ENCODE measurements at regions not wholly inside any gene's neighbourhood (a gene's known extent, or its start where the extent isn't known, plus 50 kb on each side); places are given as distances from the start of the nearest gene placed in this dataset.

DNA sequence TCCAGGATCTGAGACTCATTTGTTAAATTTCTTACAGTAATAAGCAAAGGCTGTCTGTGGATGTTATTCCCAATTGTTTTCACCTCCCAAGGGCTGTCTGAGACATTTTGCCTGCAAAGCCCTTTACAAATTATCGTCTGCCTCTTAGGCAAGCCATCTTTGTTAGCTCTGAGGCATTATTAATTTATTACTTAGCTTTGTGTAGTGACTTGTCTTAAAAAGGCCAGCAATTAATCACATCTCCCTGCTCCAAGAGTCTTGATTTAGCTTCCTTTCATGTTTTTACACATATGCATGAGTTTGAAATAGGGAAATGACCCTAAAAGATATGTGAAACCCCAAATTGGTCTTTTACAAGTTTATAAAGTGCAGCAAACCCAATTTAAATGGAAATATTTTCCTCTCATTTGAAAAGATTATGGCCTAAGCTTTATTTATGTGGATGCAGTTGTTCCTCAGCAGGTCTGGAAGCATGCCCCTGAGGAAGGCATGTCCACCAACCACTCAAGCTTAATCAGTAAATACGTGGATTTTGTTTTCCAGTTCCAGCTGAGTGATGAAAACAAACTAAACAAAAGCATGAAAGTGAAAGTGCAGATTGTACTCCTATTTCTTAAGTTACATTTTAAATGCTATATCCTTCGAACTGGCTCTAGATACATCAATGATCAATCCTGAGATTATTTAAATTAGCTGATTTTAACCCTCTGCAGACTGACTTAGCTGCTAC is 173.6 kb upstream of the LNX1 start:
- DNase-seq = no peak

DNA sequence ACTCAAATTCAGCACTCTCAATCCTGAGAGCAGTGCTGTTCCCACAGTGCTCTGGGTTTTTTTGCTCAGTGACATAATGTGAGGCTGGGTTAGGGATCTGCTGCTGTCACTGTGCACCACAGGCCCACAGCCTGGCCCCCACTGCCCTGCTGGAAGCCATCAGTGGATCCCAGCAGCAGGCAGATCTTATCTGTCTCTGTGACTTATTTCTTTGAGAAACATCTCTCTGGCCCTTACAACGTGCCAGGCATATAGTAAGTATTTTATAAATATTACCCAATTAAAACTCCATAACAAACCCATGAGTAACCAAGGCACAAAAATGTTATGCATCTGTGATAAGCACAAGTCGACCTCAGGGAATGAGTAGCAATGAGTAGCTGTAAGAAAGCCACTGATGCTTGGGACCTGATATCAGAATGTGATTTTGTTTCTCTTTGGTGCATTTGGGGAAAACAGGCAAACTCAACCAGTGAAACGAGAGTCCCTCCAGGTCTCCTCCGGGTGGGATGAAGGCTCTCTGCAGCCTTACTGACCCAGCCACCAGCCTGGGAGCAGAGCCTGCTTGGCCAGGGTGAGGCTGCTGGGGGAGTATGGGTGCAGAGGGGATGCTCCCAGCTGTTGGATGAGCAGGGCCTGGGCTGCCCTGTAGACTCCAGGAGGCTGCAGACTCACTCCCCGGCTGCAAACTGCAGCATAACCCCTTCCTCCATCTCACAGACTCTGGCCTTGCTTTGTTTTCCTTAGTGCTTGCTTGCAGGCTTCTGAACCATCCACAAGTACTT is 172.7 kb upstream of the LNX1 start:
- no peak for DNase-seq

DNA sequence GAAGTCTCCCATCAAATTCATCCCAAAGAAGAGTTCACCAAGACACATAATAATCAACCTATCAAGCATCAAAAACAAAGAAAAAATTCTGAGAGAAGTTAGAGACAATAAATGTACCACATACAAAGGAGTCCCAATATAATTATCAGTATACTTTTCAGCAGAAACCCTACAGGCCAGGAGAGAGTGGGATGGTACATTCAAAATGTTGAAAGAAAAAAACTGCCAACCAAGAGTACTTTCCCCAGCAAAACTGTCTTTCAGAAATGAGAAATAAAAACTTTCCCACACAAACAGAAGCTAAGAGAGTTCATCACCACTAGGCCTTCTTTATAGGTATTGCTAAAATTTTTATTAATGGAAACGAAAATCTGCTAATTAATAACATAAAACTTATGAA is 164.4 kb upstream of the LNX1 start:
- DNase-seq = no peak

DNA sequence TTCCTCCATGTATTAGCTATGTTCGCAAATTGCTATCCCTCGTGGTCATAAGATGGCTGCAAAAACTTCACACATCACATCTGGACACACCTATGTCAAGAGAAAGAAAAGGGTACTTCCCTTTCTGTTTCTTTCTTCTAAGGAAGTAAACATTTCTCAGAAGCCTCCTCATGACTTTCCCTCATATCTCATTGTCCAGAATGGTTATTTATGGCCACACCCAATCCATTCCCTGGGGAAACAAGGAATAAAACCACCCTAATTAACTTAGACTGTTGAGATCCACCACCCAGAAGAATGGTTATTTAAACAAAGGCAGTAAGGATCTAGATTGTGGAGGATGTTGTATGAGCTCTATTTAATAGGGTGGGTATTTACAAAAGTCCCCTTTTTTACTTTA is 160.8 kb upstream of the LNX1 start:
- DNase-seq = no peak

DNA sequence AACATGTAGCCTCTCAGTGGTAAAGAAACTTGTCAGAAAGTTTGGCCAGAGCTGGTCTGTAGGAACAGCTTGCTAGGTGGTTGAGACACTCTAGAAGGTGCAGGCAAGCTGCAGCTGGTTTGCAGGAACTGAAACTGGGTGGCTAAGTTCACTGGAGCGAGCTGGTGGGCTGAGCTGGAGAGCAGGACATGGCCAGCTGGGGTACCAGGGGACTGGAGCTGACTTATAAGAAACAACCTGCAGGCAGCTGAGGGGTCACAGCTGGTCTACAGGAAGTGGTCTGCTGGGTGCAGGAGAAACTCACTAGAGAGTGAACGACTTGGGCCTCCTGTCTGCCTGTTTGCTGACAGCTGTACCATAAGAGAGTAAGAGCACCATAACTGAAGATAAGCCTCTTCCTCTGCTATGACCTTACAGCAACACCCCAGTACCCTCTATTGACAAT is 157.1 kb upstream of the LNX1 start:
- DNase-seq = no peak

DNA sequence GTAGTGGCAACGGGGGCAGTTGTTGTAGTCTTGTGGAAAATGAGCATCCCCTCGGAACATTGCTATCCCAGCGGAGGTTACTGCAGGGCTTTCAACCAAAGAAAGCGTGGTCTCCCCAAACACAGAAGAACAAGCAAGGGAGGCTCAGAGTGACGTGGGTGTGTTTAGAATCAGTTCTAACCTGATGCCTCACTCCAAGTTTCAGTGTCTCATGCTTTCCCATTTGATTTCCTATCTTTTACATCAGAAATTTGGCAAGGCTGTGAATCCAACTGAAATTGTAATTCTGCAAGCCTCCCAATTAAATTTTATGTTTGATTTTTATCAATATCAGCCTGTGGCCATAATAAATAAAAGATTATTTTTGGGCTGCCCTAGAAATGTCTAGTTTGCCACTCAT is 156.1 kb upstream of the LNX1 start:
- no peak for DNase-seq

DNA sequence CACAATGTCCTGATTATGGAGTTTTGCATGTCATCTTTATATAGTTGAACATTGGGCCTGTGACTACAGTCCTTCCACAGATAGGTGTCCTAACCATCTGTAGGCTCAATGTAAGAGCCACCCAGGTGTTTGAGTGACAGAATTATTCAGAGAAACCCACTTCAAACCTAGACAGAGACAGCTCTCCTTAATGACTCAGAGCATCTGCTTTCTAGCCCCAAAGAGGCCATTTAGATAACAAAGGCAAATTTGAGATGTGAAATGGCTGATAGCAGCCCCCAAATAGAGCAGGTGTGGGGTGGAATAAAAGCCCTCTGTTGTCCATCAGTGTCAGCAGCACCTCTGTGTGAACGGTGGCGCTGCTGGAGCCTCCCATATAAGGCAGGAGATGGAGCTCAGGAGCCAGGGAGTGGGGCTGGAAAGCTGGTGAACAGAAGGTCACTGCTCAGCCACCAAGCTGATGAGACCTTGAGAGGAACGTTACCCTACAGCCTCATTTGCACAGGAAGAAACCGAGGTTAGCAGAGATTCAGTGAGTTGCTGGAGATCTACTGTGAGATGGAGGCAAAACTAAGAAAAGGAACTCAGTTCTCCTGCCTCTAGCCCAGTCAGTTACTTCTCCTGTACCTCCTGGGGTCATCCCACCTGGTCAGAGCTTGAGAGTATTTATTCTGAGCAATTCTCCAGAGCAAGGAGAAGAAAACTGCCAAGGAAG is 153.3 kb upstream of the LNX1 start:
- DNase-seq = no peak

DNA sequence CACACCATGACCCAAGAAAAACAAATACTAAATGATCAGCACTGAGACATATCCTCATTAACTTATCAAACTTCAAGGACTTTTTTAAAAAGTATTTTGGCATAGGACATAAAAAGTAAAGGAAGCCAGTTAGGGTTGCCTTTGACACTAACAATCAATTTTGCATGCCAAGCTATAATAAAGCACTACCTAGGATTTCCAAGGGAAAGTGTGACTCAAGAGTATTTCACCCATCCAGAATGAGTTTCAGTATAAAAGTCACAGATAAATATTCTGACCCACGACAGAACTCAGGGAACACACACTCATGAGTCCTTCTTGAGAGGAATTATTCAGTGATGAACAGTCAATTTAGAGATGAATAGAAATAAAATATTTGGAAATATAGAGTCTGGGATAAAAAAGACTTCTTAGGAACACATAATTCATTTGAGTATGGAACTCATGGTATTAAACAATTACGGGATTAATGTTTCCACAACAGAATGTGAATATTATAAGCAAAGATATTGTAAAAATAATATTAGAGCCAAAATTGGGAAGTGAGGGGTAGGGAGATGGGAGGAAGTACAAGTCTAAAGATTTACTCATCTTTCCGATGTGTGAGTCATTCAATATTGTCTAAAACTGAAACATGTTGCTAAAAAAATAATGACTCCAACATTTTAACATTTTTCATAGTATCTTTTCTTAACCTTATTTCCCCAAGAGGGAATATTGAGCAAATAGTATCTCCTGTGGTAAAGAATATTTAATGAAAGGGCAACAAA is 143.5 kb upstream of the LNX1 start:
- no peak for DNase-seq

DNA sequence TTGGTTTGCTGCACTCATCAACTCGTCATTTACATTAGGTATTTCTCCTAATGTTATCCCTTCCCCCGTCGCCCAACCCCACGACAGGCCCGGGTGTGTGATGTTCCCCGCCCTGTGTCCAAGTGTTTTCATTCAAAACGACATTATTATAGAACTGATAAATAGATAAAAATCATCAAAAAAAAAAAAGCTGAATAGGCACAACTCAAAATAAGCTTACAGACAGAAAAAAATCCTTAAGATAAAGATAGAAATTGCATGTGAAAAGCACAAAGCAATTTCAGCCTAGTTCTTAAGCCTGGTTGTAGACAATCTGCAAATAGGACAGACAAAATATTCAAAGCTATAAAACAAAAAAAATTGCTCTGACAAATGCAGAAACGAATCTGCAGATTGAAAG is 142.9 kb upstream of the LNX1 start:
- DNase-seq = no peak

DNA sequence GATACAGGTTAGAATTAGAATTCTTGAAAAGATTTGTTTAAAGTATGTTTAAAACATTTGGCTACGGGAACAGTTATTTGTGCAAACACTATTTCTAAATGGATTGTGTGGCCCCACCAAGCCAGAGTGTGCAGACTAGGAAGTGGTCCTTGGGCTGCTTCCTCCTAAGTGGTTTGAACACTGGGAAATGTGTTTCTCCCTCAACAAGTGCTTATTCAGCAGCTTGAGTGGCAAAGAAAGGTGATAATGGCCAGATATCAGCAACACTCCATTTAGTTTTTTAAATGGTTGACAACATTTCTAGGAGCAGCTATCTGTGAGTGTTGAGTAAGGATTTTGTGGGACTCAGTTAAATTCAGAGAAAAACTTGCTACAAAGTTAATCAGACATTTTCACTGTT is 141.4 kb upstream of the LNX1 start:
- DNase-seq = no peak

DNA sequence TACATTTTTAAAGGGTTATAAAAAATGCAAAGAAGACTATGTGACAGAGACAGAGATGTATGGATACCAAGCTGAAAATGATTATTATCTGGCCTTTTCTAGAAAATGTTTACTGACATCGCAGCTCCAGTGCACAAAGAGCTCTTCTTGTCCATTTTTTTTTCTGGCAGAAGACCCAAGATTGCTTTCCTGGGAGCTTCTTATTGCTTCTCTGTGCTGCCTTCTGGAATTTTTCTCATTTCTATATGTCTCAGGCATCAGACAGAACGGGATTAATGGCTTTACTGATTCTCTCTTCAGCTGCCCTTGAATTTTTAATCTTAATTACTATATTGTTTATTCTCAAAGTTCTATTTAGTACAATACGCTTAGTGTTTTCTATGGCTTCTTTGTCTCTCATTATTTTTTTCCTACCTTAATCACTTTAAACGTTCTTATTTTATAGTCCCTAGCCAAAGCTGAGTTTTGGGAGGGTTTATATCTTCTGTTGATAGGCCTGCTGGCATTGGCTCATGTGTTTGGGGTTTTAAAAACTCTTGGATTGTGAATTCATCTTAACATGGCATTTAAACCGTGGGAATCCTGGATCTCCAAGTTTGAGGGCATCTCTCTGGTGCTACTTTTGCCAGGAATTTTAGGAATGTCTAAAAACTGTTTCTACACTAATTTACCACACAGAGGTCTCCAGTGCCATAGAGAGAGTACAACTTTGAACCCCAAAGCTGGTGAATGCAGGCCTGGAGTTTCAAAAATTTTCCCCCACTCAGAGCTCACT is 138.9 kb upstream of the LNX1 start:
- DNase-seq = no peak

DNA sequence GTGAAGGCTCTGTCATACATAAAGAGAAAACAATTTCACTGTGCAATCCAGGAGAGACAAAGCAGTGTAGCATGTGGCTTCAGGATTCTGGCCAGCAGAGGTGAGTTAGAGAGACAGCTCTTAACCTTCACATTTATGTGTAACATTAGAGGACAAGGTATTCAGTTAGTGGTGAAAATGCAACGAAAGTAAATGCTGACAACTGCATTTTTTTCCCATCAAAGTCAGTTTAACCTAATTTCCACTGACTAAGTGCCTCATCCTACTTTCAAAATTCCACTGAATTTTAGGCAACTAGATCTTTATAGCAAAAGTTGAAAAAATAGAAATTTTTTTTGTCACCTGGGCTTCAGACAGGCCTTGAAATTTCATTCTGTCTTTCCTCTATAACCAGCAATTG is 130.8 kb upstream of the LNX1 start:
- no peak for DNase-seq

DNA sequence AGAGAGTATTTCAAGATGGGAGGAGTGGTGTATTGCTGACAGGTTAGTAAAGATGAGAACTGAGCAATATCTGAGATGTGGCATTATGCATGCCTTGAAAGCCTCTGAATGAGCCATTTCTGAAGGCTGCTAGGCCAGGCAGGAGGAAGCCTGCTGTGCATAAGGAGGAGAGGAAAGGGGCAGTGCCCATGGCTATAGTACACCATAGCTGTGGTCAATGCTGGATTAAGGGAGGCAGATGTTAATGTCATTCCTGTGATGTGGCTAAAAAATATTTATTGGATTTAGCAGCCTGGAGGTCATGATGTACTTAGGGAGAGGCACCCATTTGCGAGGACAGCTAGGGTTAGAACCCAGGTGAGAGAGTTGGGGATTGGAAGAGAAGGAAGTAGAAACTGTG is 130.0 kb upstream of the LNX1 start:
- no peak for DNase-seq

DNA sequence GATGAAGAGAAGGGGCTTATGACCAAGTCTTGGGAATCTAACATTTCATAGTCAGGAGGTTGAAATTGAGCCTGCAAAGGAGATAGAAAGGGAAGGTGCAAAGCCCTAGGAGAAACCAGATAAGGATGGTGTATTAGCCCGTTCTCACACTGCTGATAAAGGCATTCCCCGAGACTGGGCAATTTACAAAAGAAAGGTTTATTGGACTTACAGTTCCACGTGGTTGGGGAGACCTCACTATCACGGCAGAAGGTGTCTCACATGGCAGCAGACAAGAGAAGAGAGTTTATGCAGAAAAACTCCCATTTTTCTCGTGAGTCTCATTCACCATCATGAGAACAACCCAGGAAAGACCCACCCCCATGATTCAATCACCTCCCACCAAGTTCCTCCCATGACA is 129.5 kb upstream of the LNX1 start:
- no peak for DNase-seq

DNA sequence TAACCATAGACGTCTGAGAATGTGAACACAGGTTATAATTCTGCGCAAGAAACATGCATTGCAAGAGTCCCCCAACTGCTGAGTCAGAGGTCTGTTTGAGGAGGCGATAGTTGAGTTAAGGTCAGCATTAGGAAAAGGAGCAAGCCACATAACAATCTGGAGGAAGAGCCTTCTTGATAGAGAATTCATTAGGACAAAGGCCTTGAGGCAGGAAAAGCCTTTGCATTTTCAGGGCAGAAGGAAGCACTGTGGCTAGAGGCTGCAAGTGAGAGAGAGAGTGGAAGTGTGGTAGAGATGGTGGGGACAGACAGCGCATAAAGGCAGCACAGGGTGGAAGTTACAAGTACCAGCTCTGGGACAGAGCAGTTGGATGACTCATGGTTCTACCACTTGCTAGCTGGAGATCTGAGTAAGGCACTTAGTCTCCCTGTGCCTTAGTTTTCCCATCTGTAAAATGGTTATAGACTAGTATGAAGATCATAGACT is 125.8 kb upstream of the LNX1 start:
- no peak for DNase-seq

DNA sequence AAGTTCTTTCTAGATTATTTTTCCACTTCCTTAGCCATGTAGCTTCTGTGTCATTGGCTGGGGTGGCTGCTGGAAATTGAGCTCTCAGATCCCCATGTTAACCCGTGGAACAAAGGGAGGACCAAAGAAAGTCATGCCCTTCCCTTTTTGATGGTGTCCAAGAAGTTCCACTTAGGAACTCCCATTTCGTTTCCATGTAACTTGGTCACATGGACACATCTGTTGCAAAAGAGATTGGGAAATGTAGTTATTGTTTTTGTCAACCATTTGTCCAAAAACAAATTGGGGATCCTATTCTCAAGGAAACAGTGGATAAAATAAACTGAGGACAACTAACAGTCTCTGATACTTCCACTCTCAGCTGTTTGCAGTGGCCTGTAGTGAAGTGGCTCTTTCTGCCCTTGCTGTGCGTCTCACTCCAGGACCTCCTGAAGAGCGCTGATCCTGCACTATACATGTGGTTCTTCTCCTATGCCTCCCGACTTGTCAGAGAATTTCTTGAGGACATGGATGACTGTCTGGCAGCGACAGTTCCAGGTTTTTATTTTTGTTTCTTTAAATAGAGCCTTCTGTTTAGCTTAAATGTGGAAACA is 125.3 kb upstream of the LNX1 start:
- no peak for DNase-seq

DNA sequence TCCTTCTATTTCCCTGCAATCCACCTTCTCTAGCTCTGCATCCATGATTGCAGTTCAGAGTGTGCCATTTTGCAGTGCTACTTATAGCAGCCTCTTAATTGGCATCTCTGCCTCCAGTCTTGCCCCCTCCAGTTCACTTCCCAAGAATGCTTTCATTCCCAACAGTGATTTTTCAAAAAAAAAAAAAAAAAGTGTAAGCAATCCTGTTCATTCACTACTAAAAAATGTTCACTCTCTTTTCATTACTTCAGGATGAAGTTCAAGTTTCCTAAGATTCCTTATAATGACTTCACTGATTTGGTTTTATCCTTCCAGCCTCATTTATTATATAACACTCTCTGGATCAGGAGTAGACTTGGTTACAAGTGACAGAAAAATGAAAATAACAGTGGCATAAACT is 124.7 kb upstream of the LNX1 start:
- DNase-seq = no peak

DNA sequence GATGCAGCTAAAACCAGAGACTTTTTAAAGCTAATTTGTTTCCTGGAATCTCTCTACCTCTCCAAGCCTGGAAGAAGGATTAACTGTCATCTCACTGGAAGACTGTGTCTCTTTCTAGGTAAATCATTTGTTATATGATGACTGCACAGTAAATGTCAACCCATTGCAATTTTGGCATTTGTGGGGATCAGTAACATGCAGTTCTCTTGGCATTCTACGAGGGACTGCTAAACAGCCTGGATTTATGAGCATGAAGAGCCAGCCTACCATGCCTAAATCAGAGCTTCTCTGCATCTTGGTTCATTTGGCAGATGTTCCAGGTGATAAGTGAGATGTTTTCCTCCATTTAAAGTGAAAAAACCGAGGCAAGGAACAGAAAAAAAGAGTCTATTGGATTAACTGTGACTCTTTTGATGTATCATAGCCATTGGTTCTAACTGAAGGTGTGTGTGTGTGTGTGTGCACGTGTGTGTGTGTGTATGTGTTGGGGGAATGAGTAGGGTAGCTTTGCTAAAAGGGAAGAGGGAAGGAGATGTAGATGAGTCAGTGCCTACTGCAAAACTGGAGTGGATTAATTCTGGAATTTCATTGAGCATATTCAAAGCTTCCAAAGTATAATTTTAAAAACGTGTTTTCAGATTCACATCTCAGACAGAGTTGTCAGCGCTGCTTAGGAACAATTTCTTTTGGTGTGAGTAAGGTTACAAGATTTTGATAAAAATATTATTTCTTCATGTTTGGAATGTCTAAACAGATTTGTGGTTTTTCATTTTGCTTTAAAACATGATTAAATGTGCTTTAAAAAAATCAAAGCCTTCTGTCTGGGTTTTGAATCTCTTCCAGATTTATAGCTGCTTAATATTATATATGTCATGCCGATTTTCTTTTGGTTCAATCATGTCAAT is 123.2 kb upstream of the LNX1 start:
- no peak for DNase-seq

DNA sequence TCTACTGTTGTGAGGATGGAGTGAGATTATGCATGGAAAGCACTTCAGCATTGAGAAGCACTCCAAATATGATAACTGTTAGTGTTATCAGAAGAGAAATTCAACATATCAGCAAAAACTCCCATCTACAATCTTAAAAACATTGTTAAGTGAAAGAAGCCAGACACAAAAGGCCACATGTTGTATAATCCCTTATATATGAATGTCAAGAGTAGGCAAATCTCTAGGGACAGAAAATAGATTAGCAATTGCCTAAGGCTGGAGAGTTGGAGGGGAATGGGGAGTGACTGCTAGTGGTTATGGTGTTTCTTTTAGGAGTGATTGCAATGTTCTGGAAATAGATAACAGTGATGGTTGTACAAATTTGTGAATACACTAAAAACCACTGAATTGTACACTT is 122.5 kb upstream of the LNX1 start:
- no peak for DNase-seq

DNA sequence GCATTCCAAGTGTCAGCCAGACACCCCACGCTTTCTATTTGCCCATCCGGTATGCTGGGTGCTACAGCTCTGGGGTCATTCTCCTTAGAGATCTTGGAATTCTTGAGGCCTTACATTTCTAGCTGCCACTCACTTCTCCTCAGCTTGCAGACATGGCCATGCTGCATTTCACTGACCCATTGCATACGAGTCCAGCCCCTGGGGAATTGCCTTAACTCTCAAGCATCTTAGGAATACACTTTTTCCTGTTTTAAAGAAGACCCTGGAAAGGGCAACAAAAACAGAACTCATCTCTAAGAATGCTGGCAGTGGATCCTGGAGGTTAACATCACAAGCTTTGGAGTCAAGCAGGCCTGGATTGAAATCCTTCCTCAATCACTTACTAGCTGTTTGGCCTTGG is 122.0 kb upstream of the LNX1 start:
- DNase-seq = no peak
